Right ventricle myocardium inferior (tissue), 1 donor: ENCODE measurements at regions not wholly inside any gene's neighbourhood (a gene's known extent, or its start where the extent isn't known, plus 50 kb on each side); places are given as distances from the start of the nearest gene placed in this dataset.
A peak's percentile ranks its signal among the peaks of the same experiment; 100 is the strongest.
"Not testable (repeated sequence)": the region's sequence is repeated elsewhere in the genome, so short reads cannot be mapped to it uniquely, and the experiment has no call there.

Experiments used
- ATAC-seq: fragments of 200-7000 bp; cut with Tn5 transposase; one replicate; pipeline ENCODE4 v1.9.1; 2020; ENCODE audit warnings: mild to moderate bottlenecking, moderate library complexity
- DNase-seq: peaks from one replicate; pipeline ENCODE4 v3.0.0; 2021; ENCODE audit errors: missing footprints
- intact Hi-C: fragments of 100-400 bp; cut with DNase I; formaldehyde crosslinking; loops from one replicate; pipeline ENCODE4 v1.11.0; 2022
- donor health status: DM: no; HTN: yes; CAD: no; lungs with severe emphysema.

GRCh38 chr3:181383201-181383600, 328.5 kb upstream of the SOX2 start:
- intact Hi-C loops = no loop called here
- DNase-seq (no peak), ATAC-seq (no peak)

- no peak for ATAC-seq
- no peak for DNase-seq
- intact Hi-C loops = no loop called here
These were observed 329.1 kb upstream of the SOX2 start for GRCh38 chr3:181382656-181383055.

- no peak for ATAC-seq
These were observed 332.4 kb upstream of the SOX2 start for GRCh38 chr3:181379278-181379677.

GRCh38 chr3:181369637-181370036, 342.1 kb upstream of the SOX2 start:
- ATAC-seq = no peak
- intact Hi-C loops = no loop called here
- no peak for DNase-seq

More at GRCh38 chr3:181379278-181379677, 332.4 kb upstream of the SOX2 start:
- DNase-seq = no peak
- intact Hi-C loops = no loop called here

GRCh38 chr3:181363231-181363630, 348.5 kb upstream of the SOX2 start:
- ATAC-seq (no peak), DNase-seq (no peak)
- intact Hi-C loops = no loop called here

GRCh38 chr3:181362378-181362777, 349.3 kb upstream of the SOX2 start:
- ATAC-seq = peak; percentile 80
- intact Hi-C loops = no loop called here
- DNase-seq = no peak

- ATAC-seq = no peak
- intact Hi-C loops = loop anchor here (2.0 kb wide), 1 partner anchor 200 kb away; no protein-coding TSS in a partner anchor
- DNase-seq = no peak
These were observed 353.2 kb upstream of the SOX2 start for GRCh38 chr3:181358562-181358961.

GRCh38 chr3:181358060-181358459, 353.7 kb upstream of the SOX2 start:
- intact Hi-C loops = loop anchor here (2.0 kb wide), 1 partner anchor 201 kb away; no protein-coding TSS in a partner anchor
- ATAC-seq (peak; percentile 80), DNase-seq (no peak)

- intact Hi-C loops = no loop called here
- no peak for DNase-seq
- ATAC-seq = no peak
These were observed 357.6 kb upstream of the SOX2 start for GRCh38 chr3:181354140-181354539.

GRCh38 chr3:181344331-181344730, 354.8 kb upstream of the DNAJC19 start:
- intact Hi-C loops = no loop called here
- ATAC-seq (no peak), DNase-seq (no peak)

GRCh38 chr3:181336597-181336996, 347.1 kb upstream of the DNAJC19 start:
- intact Hi-C loops = no loop called here
- DNase-seq (no peak), ATAC-seq (peak; percentile 71)

- intact Hi-C loops = no loop called here
- DNase-seq (no peak), ATAC-seq (no peak)
These were observed 343.9 kb upstream of the DNAJC19 start for GRCh38 chr3:181333394-181333793.

- intact Hi-C loops = no loop called here
- DNase-seq (no peak), ATAC-seq (no peak)
These were observed 341.5 kb upstream of the DNAJC19 start for GRCh38 chr3:181330821-181331563.

GRCh38 chr3:181330257-181330656, 340.7 kb upstream of the DNAJC19 start:
- intact Hi-C loops = no loop called here
- ATAC-seq = no peak
- no peak for DNase-seq

- ATAC-seq (no peak), DNase-seq (no peak)
- intact Hi-C loops = no loop called here
These were observed 339.5 kb upstream of the DNAJC19 start for GRCh38 chr3:181329024-181329423.

GRCh38 chr3:181328346-181328745, 338.8 kb upstream of the DNAJC19 start:
- intact Hi-C loops = no loop called here
- DNase-seq = no peak
- ATAC-seq = no peak

- intact Hi-C loops = loop anchor here (1.0 kb wide), 1 partner anchor 373 kb away; no protein-coding TSS in a partner anchor
- DNase-seq (no peak), ATAC-seq (no peak)
These were observed 337.8 kb upstream of the DNAJC19 start for GRCh38 chr3:181327349-181327748.

- no peak for ATAC-seq
- intact Hi-C loops = loop anchor here (1.0 kb wide), 1 partner anchor 374 kb away; no protein-coding TSS in a partner anchor
These were observed 337.2 kb upstream of the DNAJC19 start for GRCh38 chr3:181326637-181327223.

GRCh38 chr3:181324516-181324915, 335.0 kb upstream of the DNAJC19 start:
- ATAC-seq, DNase-seq, intact Hi-C loops: not testable (repeated sequence)

More at GRCh38 chr3:181326637-181327223, 337.2 kb upstream of the DNAJC19 start:
- DNase-seq = no peak

GRCh38 chr3:181318321-181318720, 328.8 kb upstream of the DNAJC19 start:
- DNase-seq (no peak), ATAC-seq (no peak)
- intact Hi-C loops = no loop called here
